ENCODE measurements at regions not wholly inside any gene's neighbourhood (a gene's known extent, or its start where the extent isn't known, plus 50 kb on each side); places are given as distances from the start of the nearest gene placed in this dataset.

DNA sequence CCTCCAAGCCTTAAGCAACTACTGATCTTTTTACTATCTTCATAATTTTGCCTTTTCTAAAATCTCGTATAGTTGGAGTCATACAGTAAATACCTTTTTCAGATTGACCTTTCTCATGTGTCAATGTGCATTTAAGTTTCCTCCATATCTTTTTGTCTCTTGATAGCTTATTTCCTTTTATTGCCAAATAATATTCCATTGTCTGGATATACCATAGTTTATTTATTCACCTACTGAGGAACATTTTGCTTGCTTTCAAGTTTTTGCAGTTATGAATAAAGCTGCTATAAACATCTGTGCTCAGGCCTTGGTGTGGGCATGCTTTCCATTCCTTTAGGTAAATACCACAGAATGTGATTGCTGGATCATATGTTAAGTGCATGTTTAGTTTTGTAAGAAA, 161.2 kb upstream of the GNAI1 start:
- TF ChIP-seq ZFX (IDR thresholded peaks at IDR 0.05; ENCODE audit: borderline replicate concordance) (no peak), CTCF (IDR thresholded peaks at IDR 0.05) (no peak)
- no peak overlapping the region for H3K27ac ChIP-seq

DNA sequence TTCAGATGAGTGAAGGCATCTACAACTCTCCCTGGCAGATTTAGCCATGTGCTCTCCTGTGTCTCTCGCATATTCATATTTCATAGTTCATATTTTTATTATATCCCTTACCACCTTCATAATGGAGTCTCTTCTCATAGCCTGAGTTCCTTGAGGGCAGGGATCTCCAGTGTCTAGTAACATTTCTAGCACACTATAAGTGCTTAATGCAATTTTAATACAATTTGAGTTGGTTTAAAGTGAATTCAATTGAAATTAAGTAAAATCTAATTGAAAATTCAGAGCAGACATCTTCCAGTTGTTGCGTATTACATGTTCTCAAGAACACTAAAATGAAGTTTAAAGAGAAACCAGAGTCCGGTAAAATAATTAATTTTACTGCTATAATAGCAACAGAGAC, 163.6 kb upstream of the GNAI1 start:
- H3K27ac ChIP-seq = no peak overlapping the region
- TF ChIP-seq CTCF (IDR thresholded peaks at IDR 0.05) = no peak
- no peak for TF ChIP-seq ZFX (IDR thresholded peaks at IDR 0.05; ENCODE audit: borderline replicate concordance)

DNA sequence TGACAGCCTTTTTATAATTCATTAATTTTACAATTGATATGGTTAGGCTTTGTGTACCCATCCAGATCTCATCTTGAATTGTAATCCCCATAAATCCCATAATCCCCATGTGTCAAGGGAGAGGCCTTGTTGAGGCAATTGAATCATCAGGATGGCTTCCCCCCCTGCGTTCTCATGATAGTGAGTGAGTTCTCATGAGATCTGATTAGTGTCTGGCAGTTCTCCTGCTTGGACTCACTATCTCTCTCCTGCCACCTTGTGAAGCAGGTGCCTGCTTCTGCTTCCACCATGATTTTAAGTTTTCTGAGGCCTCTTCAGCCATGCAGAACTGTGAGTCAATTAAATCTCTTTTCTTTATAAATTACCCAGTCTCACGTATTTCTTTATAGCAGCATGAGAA, 165.7 kb upstream of the GNAI1 start:
- H3K27ac ChIP-seq = no peak overlapping the region
- TF ChIP-seq CTCF (IDR thresholded peaks at IDR 0.05) = no peak
- TF ChIP-seq ZFX (IDR thresholded peaks at IDR 0.05; ENCODE audit: borderline replicate concordance) = no peak

GRCh38 chr7:79968077-79968648, 166.5 kb upstream of the GNAI1 start:
- H3K27ac ChIP-seq = no peak overlapping the region
- TF ChIP-seq CTCF (IDR thresholded peaks at IDR 0.05) = no peak

GRCh38 chr7:79965946-79966345, 168.7 kb upstream of the GNAI1 start:
- TF ChIP-seq ZFX (IDR thresholded peaks at IDR 0.05; ENCODE audit: borderline replicate concordance) = no peak
- no peak overlapping the region for H3K27ac ChIP-seq

- H3K27ac ChIP-seq = no peak overlapping the region
- TF ChIP-seq CTCF (IDR thresholded peaks at IDR 0.05) (no peak), ZFX (IDR thresholded peaks at IDR 0.05; ENCODE audit: borderline replicate concordance) (no peak)
Observed at GRCh38 chr7:79964463-79964862, 170.2 kb upstream of the GNAI1 start.

DNA sequence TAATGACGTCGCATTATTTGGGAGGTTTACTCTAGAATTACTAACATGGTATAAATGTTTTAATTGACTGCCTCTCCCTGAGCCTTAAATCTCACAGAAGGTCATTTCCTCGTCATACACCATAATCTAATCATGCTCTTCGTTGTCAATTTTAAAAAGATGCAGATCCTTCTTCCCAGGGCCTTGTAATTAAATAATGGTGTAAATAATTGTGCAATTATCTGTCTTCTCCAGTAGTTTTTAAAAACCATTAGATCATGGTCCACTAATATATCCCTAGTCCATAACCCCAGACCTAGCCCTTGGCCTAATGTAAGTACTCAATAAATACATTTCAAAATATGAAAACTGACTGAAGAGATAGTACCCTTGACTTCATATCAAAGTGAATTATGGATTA, 181.5 kb upstream of the GNAI1 start:
- TF ChIP-seq ZFX (IDR thresholded peaks at IDR 0.05; ENCODE audit: borderline replicate concordance) (no peak), CTCF (IDR thresholded peaks at IDR 0.05) (no peak)
- no peak overlapping the region for H3K27ac ChIP-seq

DNA sequence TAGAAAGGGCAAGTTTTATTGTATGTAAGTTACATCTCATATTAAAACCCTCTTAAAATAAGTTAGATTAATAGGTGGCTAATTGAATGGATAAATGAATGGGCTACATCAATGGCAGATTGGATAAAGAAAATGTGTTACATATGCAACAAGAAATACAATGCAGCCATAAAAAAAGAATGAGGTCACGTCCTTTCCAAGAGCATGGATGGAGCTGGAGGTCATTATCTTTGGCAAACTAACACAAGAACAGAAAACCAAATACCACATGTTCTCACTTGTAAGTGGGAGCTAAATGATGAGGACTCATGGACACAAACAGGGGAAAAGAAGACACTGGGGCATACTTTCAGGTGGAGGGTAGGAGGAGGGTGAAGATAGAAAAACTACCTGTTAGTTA, 182.2 kb upstream of the GNAI1 start:
- TF ChIP-seq ZFX (IDR thresholded peaks at IDR 0.05; ENCODE audit: borderline replicate concordance) = no peak
- TF ChIP-seq CTCF (IDR thresholded peaks at IDR 0.05) = no peak

More for the DNA sequence above, 182.2 kb upstream of the GNAI1 start:
- no peak overlapping the region for H3K27ac ChIP-seq
